DMS53 treated with DMSO at 0.1 percent for 48 hours (cell line): ENCODE measurements at regions not wholly inside any gene's neighbourhood (a gene's known extent, or its start where the extent isn't known, plus 50 kb on each side); places are given as distances from the start of the nearest gene placed in this dataset.
"Not testable (repeated sequence)": the region's sequence is repeated elsewhere in the genome, so short reads cannot be mapped to it uniquely, and the experiment has no call there.

Source experiments
- DNase-seq: peaks from one replicate; lab custom pipeline; 2025; ENCODE audit not compliant: unreplicated experiment; lab: John Stamatoyannopoulos, UW

- DNase-seq: no peak
These were observed 738.2 kb downstream of the BRINP1 start for GRCh38 chr9:118630931-118631595.

- DNase-seq: no peak
These were observed 737.3 kb downstream of the BRINP1 start for GRCh38 chr9:118631956-118632355.

- no peak for DNase-seq
These were observed 733.8 kb downstream of the BRINP1 start for GRCh38 chr9:118635416-118635815.

GRCh38 chr9:118637681-118638080, 731.6 kb downstream of the BRINP1 start:
- DNase-seq: no peak

GRCh38 chr9:118640836-118641560, 728.2 kb downstream of the BRINP1 start:
- no peak for DNase-seq

- no peak for DNase-seq
These were observed 726.1 kb downstream of the BRINP1 start for GRCh38 chr9:118643118-118643517.

GRCh38 chr9:118644066-118644465, 725.2 kb downstream of the BRINP1 start:
- DNase-seq: no peak

- DNase-seq: no peak
These were observed 721.9 kb downstream of the BRINP1 start for GRCh38 chr9:118647331-118647730.

- DNase-seq: no peak
These were observed 718.8 kb downstream of the BRINP1 start for GRCh38 chr9:118650417-118650816.

- DNase-seq: no peak
These were observed 717.7 kb downstream of the BRINP1 start for GRCh38 chr9:118651511-118651910.

GRCh38 chr9:118652258-118652657, 717.0 kb downstream of the BRINP1 start:
- no peak for DNase-seq

- no peak for DNase-seq
These were observed 716.3 kb downstream of the BRINP1 start for GRCh38 chr9:118652912-118653311.

GRCh38 chr9:118659011-118659410, 710.2 kb downstream of the BRINP1 start:
- DNase-seq: no peak

GRCh38 chr9:118665226-118665919, 703.9 kb downstream of the BRINP1 start:
- no peak for DNase-seq

- peak; percentile 55 for DNase-seq
These were observed 699.0 kb downstream of the BRINP1 start for GRCh38 chr9:118670011-118670953.

GRCh38 chr9:118674942-118675341, 694.3 kb downstream of the BRINP1 start:
- no peak for DNase-seq

- not testable (repeated sequence) for DNase-seq
These were observed 691.1 kb downstream of the BRINP1 start for GRCh38 chr9:118677936-118678653.

- DNase-seq: peak; percentile 65
These were observed 682.3 kb downstream of the BRINP1 start for GRCh38 chr9:118686959-118687358.

GRCh38 chr9:118689280-118689679, 680.0 kb downstream of the BRINP1 start:
- no peak for DNase-seq

- DNase-seq: no peak
These were observed 676.6 kb downstream of the BRINP1 start for GRCh38 chr9:118692613-118693012.
